H1 (cell line): ENCODE measurements at regions not wholly inside any gene's neighbourhood (a gene's known extent, or its start where the extent isn't known, plus 50 kb on each side); places are given as distances from the start of the nearest gene placed in this dataset.

Experiments used
- YY1 ChIP-seq: IDR thresholded peaks from 2 replicates; pipeline ENCODE4 v1.6.1; 2011; ENCODE audit warnings: low read depth, mild to moderate bottlenecking, low read length
- TF ChIP-seq, protein P1 (sequence below), 3 experiments: IDR thresholded peaks; 1 replicate in 2 of 3; 2 replicates in 1 of 3; pipeline versions ENCODE4 v1.5.1 to v1.6.1; 2011; ENCODE audit warnings: low read length in 3 of 3, mild to moderate bottlenecking in 3 of 3, inconsistent platforms in 2 of 3, low read depth in 1 of 3, moderate library complexity in 1 of 3; ENCODE audit not compliant: insufficient read depth in 1 of 3; ENCODE audit errors: control extremely low read depth in 1 of 3
- TF ChIP-seq, protein P2 (sequence below): fragments of 300-600 bp; sonication (generic); IDR thresholded peaks from 2 replicates; pipeline ENCODE4 v1.7.1; 2012; ENCODE audit warnings: low read length, moderate library complexity, mild to moderate bottlenecking, inconsistent platforms; ENCODE audit not compliant: insufficient replicate concordance

DNA sequence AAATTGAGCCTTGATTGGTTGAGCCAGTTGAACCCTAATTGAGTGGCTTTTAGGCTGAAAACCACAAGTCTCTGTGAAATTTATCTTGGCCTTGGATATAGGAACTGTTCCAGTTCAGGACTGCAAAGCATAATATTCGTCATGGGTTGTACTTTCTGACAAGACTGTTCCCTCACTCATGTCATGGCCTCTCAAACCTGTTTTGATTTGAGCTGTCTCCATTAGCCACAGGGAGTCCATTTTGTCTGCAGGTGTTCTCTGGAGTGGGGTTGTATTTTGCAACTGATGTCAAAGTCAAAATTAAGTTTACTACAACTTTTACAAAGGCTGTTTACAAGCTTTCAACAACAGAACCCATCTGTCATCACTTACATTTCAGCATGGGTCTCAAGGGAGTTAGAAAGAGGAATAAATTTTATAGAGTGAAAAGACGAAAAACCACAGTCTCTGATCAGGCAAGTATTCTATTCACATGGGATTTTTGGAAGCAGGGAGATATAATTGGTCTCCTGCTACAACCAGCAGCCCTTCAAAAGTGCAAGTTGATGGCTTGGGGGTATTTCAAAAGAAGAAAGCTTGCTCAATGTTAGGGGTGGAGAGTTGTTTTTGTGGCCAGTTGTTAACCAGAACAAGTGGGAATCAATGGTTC lies 1716.3 kb downstream of the C4orf33 start (continued):
- TF ChIP-seq, protein P1, sequence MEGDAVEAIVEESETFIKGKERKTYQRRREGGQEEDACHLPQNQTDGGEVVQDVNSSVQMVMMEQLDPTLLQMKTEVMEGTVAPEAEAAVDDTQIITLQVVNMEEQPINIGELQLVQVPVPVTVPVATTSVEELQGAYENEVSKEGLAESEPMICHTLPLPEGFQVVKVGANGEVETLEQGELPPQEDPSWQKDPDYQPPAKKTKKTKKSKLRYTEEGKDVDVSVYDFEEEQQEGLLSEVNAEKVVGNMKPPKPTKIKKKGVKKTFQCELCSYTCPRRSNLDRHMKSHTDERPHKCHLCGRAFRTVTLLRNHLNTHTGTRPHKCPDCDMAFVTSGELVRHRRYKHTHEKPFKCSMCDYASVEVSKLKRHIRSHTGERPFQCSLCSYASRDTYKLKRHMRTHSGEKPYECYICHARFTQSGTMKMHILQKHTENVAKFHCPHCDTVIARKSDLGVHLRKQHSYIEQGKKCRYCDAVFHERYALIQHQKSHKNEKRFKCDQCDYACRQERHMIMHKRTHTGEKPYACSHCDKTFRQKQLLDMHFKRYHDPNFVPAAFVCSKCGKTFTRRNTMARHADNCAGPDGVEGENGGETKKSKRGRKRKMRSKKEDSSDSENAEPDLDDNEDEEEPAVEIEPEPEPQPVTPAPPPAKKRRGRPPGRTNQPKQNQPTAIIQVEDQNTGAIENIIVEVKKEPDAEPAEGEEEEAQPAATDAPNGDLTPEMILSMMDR (IDR thresholded peaks at IDR 0.05; ENCODE audit: control extremely low read depth in 1 of 3, insufficient read depth in 1 of 3, low read depth in 1 of 3, low read length in 3 of 3), result no peak
- TF ChIP-seq, protein P2, sequence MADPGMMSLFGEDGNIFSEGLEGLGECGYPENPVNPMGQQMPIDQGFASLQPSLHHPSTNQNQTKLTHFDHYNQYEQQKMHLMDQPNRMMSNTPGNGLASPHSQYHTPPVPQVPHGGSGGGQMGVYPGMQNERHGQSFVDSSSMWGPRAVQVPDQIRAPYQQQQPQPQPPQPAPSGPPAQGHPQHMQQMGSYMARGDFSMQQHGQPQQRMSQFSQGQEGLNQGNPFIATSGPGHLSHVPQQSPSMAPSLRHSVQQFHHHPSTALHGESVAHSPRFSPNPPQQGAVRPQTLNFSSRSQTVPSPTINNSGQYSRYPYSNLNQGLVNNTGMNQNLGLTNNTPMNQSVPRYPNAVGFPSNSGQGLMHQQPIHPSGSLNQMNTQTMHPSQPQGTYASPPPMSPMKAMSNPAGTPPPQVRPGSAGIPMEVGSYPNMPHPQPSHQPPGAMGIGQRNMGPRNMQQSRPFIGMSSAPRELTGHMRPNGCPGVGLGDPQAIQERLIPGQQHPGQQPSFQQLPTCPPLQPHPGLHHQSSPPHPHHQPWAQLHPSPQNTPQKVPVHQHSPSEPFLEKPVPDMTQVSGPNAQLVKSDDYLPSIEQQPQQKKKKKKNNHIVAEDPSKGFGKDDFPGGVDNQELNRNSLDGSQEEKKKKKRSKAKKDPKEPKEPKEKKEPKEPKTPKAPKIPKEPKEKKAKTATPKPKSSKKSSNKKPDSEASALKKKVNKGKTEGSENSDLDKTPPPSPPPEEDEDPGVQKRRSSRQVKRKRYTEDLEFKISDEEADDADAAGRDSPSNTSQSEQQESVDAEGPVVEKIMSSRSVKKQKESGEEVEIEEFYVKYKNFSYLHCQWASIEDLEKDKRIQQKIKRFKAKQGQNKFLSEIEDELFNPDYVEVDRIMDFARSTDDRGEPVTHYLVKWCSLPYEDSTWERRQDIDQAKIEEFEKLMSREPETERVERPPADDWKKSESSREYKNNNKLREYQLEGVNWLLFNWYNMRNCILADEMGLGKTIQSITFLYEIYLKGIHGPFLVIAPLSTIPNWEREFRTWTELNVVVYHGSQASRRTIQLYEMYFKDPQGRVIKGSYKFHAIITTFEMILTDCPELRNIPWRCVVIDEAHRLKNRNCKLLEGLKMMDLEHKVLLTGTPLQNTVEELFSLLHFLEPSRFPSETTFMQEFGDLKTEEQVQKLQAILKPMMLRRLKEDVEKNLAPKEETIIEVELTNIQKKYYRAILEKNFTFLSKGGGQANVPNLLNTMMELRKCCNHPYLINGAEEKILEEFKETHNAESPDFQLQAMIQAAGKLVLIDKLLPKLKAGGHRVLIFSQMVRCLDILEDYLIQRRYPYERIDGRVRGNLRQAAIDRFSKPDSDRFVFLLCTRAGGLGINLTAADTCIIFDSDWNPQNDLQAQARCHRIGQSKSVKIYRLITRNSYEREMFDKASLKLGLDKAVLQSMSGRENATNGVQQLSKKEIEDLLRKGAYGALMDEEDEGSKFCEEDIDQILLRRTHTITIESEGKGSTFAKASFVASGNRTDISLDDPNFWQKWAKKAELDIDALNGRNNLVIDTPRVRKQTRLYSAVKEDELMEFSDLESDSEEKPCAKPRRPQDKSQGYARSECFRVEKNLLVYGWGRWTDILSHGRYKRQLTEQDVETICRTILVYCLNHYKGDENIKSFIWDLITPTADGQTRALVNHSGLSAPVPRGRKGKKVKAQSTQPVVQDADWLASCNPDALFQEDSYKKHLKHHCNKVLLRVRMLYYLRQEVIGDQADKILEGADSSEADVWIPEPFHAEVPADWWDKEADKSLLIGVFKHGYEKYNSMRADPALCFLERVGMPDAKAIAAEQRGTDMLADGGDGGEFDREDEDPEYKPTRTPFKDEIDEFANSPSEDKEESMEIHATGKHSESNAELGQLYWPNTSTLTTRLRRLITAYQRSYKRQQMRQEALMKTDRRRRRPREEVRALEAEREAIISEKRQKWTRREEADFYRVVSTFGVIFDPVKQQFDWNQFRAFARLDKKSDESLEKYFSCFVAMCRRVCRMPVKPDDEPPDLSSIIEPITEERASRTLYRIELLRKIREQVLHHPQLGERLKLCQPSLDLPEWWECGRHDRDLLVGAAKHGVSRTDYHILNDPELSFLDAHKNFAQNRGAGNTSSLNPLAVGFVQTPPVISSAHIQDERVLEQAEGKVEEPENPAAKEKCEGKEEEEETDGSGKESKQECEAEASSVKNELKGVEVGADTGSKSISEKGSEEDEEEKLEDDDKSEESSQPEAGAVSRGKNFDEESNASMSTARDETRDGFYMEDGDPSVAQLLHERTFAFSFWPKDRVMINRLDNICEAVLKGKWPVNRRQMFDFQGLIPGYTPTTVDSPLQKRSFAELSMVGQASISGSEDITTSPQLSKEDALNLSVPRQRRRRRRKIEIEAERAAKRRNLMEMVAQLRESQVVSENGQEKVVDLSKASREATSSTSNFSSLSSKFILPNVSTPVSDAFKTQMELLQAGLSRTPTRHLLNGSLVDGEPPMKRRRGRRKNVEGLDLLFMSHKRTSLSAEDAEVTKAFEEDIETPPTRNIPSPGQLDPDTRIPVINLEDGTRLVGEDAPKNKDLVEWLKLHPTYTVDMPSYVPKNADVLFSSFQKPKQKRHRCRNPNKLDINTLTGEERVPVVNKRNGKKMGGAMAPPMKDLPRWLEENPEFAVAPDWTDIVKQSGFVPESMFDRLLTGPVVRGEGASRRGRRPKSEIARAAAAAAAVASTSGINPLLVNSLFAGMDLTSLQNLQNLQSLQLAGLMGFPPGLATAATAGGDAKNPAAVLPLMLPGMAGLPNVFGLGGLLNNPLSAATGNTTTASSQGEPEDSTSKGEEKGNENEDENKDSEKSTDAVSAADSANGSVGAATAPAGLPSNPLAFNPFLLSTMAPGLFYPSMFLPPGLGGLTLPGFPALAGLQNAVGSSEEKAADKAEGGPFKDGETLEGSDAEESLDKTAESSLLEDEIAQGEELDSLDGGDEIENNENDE, result no peak
- TF ChIP-seq YY1, result no peak
